Body of pancreas (tissue), 4 donors: ENCODE measurements at regions not wholly inside any gene's neighbourhood (a gene's known extent, or its start where the extent isn't known, plus 50 kb on each side); places are given as distances from the start of the nearest gene placed in this dataset.

Experiments
- ATAC-seq: fragments of 150-250 bp; one replicate; pipeline ENCODE4 v1.9.1; 2016
- DNase-seq, 4 donors: peaks; one replicate each; pipeline ENCODE4 v3.0.0-alpha.2; 2019
- H3K27ac ChIP-seq, 4 donors: fragments of 200-600 bp; sonication (generic); 1 replicate in 3 of 4; 2 replicates in 1 of 4; pipeline versions ENCODE4 v1.5.1 to v1.6.1; 2016 to 2019; ENCODE audit warnings: mild to moderate bottlenecking in 1 of 4, mixed read lengths in 1 of 4, moderate library complexity in 1 of 4
- H3K27me3 ChIP-seq, 2 donors: fragments of 200-600 bp; sonication (generic); one replicate each; pipeline ENCODE4 v1.6.0; 2016; ENCODE audit warnings: mild to moderate bottlenecking in 1 of 2
- H3K36me3 ChIP-seq, 2 donors: fragments of 200-600 bp; sonication (generic); replicated peaks in 1 of 2; 2 replicates each; pipeline ENCODE4 v1.5.1; 2016; ENCODE audit warnings: low read depth in 2 of 2; ENCODE audit not compliant: insufficient read depth in 1 of 2
- H3K4me1 ChIP-seq: fragments of 200-600 bp; sonication (generic); one replicate; pipeline ENCODE4 v1.6.0; 2016
- H3K4me3 ChIP-seq, 2 donors: fragments of 200-600 bp; sonication (generic); 1 replicate in 1 of 2; 2 replicates in 1 of 2; pipeline ENCODE4 v1.5.1; 2016 to 2019
- H3K9me3 ChIP-seq, 3 donors: fragments of 200-600 bp; sonication (generic); 1 replicate in 2 of 3; 2 replicates in 1 of 3; pipeline ENCODE4 v1.5.1; 2016
- CTCF ChIP-seq, 7 experiments: fragments of 450-650 bp in 4 of 7; fragments of 200-600 bp in 3 of 7; sonication (generic) in 3 of 7; IDR thresholded peaks; one replicate each; pipeline ENCODE4 v1.5.1; 2016 to 2019; ENCODE audit warnings: antibody characterized with exemption in 7 of 7
- POLR2A ChIP-seq, 3 donors: fragments of 450-650 bp; IDR thresholded peaks; one replicate each; pipeline ENCODE4 v1.6.1; 2016; ENCODE audit warnings: antibody characterized with exemption in 3 of 3, mild to moderate bottlenecking in 2 of 3
- WGBS, 2 donors: methylation state at CpG; one replicate each; pipeline ENCODE4 v1.1.5; 2017; 5-methylcytosine and 5-hydroxymethylcytosine counted together
- intact Hi-C: fragments of 100-400 bp; cut with DNase I; formaldehyde crosslinking; loops from one replicate; pipeline ENCODE4 v1.15.1; 2023

DNA sequence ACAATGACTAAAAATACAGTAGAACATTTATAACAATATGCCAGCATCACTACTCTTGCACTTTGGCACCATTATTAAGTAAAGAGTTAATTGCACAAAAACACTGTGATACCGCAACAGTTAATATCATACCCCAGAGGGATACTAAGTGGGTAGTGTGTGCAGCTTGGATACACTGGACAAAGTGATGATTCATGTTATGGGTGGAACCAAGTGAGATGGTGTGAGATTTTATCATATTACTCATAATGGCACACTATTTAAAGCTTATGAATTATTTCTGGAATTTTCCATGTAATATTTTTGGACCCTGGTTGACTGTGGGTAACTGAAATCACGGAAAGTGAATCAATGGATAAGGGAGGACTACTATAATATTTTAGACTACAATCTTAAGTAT is 265.3 kb downstream of the PCDH18 start:
- H3K4me1 ChIP-seq = no peaks in the 10 kb centered on the region
- H3K36me3 ChIP-seq = no peaks in the 10 kb centered on the region
- ATAC-seq (no peak), DNase-seq (no peak)
- no peak overlapping the region for H3K27ac ChIP-seq
- no peak overlapping the region for H3K4me3 ChIP-seq
- TF ChIP-seq CTCF (IDR thresholded peaks at IDR 0.05) = no peak
- TF ChIP-seq POLR2A (IDR thresholded peaks at IDR 0.05) = no peak
- WGBS, 2 donors = 60 to 66% methylated on average over 2 of the region's 2 CpGs
- no peaks in the 10 kb centered on the region for H3K9me3 ChIP-seq
- intact Hi-C loops = no loop called here
- no peaks in the 10 kb centered on the region for H3K27me3 ChIP-seq

- Histone ChIP-seq H3K9me3 (no peaks in the 10 kb centered on the region), H3K4me1 (no peaks in the 10 kb centered on the region), H3K36me3 (no peaks in the 10 kb centered on the region), H3K4me3 (no peak overlapping the region), H3K27ac (no peak overlapping the region), H3K27me3 (no peaks in the 10 kb centered on the region)
- ATAC-seq (no peak), DNase-seq (no peak)
- WGBS, 2 donors = 44 to 59% methylated on average over 3 of the region's 3 CpGs
- intact Hi-C loops = no loop called here
- TF ChIP-seq POLR2A (IDR thresholded peaks at IDR 0.05) (no peak), CTCF (IDR thresholded peaks at IDR 0.05) (no peak)
Measured at GRCh38 chr4:137266511-137266910, 265.8 kb downstream of the PCDH18 start.

- intact Hi-C loops = no loop called here
- Histone ChIP-seq H3K36me3 (no peaks in the 10 kb centered on the region), H3K27me3 (no peaks in the 10 kb centered on the region), H3K4me3 (no peak overlapping the region), H3K27ac (no peak overlapping the region), H3K4me1 (no peaks in the 10 kb centered on the region), H3K9me3 (no peaks in the 10 kb centered on the region)
- ATAC-seq (no peak), DNase-seq (no peak)
- WGBS, 2 donors = 59 to 62% methylated on average over 3 of the region's 3 CpGs
- TF ChIP-seq CTCF (IDR thresholded peaks at IDR 0.05) (no peak), POLR2A (IDR thresholded peaks at IDR 0.05) (no peak)
Measured at GRCh38 chr4:137263206-137263605, 269.1 kb downstream of the PCDH18 start.

DNA sequence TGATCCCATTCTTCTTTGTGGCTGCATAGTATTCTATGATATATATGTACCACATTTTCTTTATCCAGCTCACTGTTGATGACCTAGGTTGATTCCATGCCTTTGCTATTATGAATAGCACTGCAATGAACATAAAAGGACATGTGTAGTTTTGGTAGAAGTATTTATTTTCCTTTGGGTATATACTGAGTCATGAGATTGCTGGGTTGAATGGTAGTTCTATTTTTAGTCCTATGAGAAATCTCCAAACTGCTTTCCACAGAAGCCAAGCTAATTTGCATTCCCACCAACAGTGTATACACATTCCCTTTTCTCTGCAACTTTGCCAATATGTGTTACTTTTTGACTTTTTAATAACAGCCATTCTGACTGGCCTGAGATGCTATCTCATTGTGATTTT is 278.3 kb downstream of the PCDH18 start:
- intact Hi-C loops = no loop called here
- ATAC-seq (no peak), DNase-seq (no peak)
- no peak for TF ChIP-seq CTCF (IDR thresholded peaks at IDR 0.05)
- no peak for TF ChIP-seq POLR2A (IDR thresholded peaks at IDR 0.05)
- Histone ChIP-seq H3K27me3 (no peaks in the 10 kb centered on the region), H3K9me3 (no peaks in the 10 kb centered on the region), H3K4me1 (no peaks in the 10 kb centered on the region), H3K4me3 (no peak overlapping the region), H3K36me3 (no peaks in the 10 kb centered on the region), H3K27ac (no peak overlapping the region)

DNA sequence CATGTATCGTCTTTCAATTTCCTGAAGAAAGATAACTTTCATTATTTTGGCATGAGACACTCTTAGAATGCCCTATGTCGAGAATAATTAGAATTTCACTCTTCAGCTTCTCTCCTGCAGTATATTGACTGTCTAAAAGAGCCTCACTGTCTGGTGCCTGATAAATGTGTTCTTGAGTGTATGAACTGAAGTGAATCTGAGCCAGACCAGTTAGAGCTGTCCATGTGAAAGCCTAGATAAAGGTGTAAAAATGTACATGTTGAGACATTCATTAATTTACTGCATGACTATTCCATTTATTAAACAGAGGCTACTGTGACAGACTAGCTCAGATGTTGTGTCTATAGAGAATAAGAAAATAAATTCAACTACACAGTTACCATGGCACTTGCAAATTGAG is 283.2 kb downstream of the PCDH18 start:
- TF ChIP-seq CTCF (IDR thresholded peaks at IDR 0.05) (no peak), POLR2A (IDR thresholded peaks at IDR 0.05) (no peak)
- H3K4me3 ChIP-seq = no peak overlapping the region
- no peak for ATAC-seq
- H3K27me3 ChIP-seq = no peaks in the 10 kb centered on the region
- H3K4me1 ChIP-seq = no peaks in the 10 kb centered on the region
- H3K27ac ChIP-seq = no peak overlapping the region
- no peaks in the 10 kb centered on the region for H3K36me3 ChIP-seq
- DNase-seq = no peak
- H3K9me3 ChIP-seq = no peaks in the 10 kb centered on the region
- WGBS, 2 donors = 38 to 43% methylated on average over 2 of the region's 2 CpGs
- intact Hi-C loops = no loop called here
